H4 (cell line): ENCODE measurements at regions not wholly inside any gene's neighbourhood (a gene's known extent, or its start where the extent isn't known, plus 50 kb on each side); places are given as distances from the start of the nearest gene placed in this dataset.
A peak's percentile ranks its signal among the peaks of the same experiment; 100 is the strongest.
"Not testable (repeated sequence)": the region's sequence is repeated elsewhere in the genome, so short reads cannot be mapped to it uniquely, and the experiment has no call there.

Experiments used
- DNase-seq: peaks from one replicate; pipeline ENCODE4 v3.0.0-alpha.2; 2015; ENCODE audit warnings: low spot score

DNA sequence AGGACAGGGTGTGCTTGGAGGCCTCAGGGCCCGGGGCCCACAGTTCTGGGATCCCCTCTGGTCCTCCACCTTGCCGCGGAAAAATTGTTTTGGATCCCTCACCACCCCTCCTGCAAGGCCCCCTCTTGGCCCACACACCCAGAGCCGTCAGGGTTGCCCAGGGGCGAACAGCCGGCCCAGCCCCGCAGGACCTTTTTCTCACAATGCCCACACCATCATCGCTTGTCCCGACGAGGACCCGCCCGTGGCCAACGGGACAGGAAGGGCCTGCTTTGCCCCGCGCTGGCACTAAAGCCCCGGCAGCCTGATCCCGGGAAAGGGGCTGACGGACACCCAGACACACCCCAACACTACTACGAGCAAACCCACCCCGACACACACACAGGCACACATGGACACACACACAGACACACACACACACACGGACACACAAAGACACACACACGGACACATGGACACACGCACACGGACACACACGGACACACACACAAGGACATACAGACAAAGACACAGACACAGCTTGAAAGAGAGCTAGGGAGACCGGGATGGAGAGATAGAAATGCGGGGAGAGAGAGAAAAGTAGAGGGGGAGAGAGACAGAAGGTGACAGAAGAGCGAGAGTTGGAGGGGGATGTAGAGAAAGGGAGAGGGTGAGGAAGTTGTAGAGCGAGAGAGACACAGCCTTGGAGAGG, 1493.5 kb upstream of the DEFB115 start:
- no peak for DNase-seq

- DNase-seq: peak; percentile 29
Measured at GRCh38 chr20:29764922-29765610, 1492.4 kb upstream of the DEFB115 start.

- DNase-seq: not testable (repeated sequence)
Measured at GRCh38 chr20:29778033-29778432, 1479.4 kb upstream of the DEFB115 start.

GRCh38 chr20:29781217-29781616, 1476.2 kb upstream of the DEFB115 start:
- not testable (repeated sequence) for DNase-seq

GRCh38 chr20:29781891-29782290, 1475.6 kb upstream of the DEFB115 start:
- DNase-seq: not testable (repeated sequence)

GRCh38 chr20:29787456-29787855, 1470.0 kb upstream of the DEFB115 start:
- not testable (repeated sequence) for DNase-seq

GRCh38 chr20:29790510-29790909, 1467.0 kb upstream of the DEFB115 start:
- DNase-seq: no peak

DNA sequence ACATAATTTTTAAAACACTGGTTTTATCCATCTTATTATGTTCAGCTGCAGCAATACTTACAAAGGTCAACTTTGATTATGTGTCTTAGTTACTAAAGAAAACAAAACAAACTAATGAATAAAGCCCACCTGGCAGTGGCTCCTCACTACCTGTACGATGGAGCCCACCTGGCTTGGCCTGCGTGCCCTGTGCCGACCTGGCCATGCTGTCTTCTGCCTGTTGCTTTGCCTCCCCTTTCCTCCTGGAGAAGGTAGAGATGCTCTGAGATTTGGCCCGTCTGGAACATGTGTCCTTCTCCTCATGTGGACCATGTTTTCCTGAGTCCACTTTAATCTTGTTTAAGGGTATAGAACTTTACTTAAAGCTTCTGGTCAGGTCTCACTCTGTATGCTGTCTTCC, 1426.0 kb upstream of the DEFB115 start:
- not testable (repeated sequence) for DNase-seq

GRCh38 chr20:29868014-29868413, 1389.5 kb upstream of the DEFB115 start:
- not testable (repeated sequence) for DNase-seq

DNA sequence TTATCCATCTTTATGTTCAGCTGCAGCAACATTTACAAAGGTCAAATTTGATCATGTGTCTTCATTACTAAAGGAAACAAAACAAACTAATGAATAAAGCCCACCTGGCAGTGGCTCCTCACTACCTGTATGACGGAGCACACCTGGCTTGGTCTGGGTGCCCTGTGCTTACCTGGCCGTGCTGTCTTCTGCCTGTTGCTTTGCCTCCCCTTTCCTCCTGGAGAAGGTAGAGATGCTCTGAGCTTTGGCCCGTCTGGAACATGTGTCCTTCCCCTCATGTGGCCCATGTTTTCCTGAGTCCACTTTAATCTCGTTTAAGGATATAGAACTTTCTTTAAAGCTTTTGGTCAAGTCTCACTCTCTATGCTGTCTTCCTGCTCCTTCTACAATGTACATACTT, 1388.8 kb upstream of the DEFB115 start:
- not testable (repeated sequence) for DNase-seq

DNA sequence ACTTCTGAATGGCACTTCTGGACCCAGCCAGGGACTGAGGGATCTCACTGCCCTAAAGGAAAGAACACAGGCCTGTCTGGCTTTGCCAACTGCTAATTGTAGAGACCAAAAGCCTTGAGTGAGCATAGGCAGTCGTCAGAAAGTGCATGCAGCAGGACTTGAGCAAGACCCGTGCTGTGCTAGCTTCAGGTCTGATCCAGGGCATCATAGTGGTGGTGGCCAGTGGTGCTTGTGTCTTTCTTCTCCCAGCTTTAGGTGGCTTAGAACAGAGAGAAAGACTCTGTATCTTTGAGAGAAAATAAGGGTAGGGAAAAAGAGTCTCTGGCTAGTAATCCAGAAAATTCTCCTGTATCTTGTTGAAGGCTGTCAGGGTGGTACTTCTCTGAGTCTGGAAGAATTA, 1385.6 kb upstream of the DEFB115 start:
- DNase-seq: not testable (repeated sequence)

GRCh38 chr20:29873946-29874345, 1383.5 kb upstream of the DEFB115 start:
- peak; percentile 28 for DNase-seq

GRCh38 chr20:29874476-29875202, 1382.8 kb upstream of the DEFB115 start:
- no peak for DNase-seq

DNA sequence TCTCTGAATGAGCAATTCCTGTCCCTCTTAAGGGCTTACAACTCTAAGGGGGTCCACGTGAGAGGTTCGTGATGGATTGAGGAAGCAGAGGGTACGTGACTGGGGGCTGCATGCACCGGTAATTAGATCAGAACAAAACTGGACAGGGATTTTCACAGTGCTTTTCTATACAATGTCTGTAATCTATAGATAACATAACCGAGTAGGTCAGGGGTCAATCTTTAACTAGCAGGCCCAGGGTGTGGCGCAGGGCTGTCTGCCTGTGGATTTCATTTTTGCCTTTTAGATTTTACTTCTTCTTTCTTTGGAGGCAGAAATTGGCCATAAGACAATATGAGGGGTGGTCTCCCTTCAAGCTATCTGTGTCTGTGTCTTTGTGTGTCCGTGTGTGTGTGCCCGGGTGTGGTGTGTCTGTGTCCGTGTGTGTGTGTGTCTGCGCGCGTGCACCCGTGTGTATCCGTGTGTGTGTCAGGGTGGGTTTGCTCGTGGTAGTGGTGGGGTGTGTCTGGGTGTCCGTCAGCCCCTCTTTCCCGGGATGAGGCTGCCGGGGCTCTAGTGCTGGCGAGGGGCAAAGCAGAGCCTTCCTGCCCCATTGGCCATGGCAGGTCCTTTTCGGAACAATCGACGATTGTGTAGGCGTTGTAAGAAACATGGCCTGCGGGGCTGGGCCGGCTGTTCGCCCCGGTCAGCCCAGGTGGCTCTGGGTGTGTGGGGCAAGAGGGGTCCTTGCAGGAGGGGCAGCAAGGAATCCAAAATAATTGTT, 1382.0 kb upstream of the DEFB115 start:
- DNase-seq: not testable (repeated sequence)

GRCh38 chr20:29876084-29876910, 1381.2 kb upstream of the DEFB115 start:
- DNase-seq: not testable (repeated sequence)

DNA sequence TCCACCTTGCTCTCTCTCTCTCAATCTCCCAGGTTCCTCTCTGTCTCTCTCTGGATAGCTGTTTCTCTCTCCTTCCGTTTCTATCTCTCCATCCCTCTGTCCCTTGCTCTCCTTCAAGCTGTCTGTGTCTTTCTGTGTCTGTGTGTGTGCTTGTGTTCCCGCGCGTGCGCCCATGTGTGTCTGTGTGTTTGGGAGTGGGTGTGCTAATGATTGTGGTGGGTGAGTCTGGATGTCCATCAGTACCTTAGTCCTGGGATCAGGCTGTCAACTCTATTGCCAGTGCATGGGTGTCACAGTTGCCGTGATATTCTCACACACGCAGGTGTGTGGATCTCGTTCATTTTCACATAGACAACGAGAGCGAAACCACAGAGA, 1380.6 kb upstream of the DEFB115 start:
- DNase-seq: no peak

- DNase-seq: not testable (repeated sequence)
Measured at GRCh38 chr20:29877411-29878280, 1379.8 kb upstream of the DEFB115 start.

- DNase-seq: peak; percentile 65
Measured at GRCh38 chr20:29878281-29878741, 1379.2 kb upstream of the DEFB115 start.

GRCh38 chr20:29878777-29879442, 1378.6 kb upstream of the DEFB115 start:
- no peak for DNase-seq
